NCI-H2196 treated with DMSO at 0.1 percent for 48 hours (cell line): ENCODE measurements at regions not wholly inside any gene's neighbourhood (a gene's known extent, or its start where the extent isn't known, plus 50 kb on each side); places are given as distances from the start of the nearest gene placed in this dataset.
"Not testable (repeated sequence)": the region's sequence is repeated elsewhere in the genome, so short reads cannot be mapped to it uniquely, and the experiment has no call there.

Experiments
- DNase-seq: peaks from one replicate; lab custom pipeline; 2025; ENCODE audit not compliant: unreplicated experiment; lab: John Stamatoyannopoulos, UW

DNA sequence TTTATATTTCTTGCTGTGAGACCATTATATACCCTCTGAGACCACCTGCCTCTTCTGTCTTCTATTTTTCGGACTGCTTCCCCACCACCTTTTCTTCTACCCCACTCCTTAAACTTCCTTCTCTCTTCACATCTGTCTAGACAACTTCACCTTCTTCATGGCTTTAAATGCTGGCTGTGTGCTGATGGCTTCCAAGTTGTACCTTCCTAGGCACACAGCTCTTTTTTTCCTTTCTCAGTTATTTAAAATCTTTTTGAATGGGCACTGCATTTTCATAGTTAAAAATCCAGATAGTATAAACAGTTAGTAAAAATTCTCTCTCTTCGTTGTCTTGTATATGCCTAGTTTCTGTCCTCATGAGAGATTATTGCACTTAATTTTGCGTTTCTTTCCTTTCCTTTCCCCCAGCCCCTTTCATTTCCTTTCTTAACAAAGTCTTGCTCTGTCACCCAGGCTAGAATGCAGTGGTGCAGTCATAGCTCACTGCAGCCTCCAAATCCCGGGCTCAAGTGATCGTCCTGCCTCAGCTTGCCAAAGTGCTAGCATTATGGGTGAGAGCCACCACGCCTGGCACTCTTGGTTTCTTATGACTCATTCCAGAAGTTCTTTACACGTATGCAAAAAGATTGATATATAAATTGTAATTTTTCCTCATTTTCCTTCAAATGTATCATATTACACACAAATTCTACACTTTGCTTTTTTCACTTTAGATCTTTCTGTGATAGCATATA is 114.3 kb downstream of the NPIPB5 start:
- DNase-seq, result no peak

- no peak for DNase-seq
These were observed 115.3 kb downstream of the NPIPB5 start for GRCh38 chr16:22625967-22626366.

- DNase-seq, result no peak
These were observed 116.4 kb downstream of the NPIPB5 start for GRCh38 chr16:22627043-22627442.

GRCh38 chr16:22628994-22629393 is 118.3 kb downstream of the NPIPB5 start:
- no peak for DNase-seq

GRCh38 chr16:22630242-22630641 is 119.6 kb downstream of the NPIPB5 start:
- no peak for DNase-seq

- DNase-seq, result no peak
These were observed 120.6 kb downstream of the NPIPB5 start for GRCh38 chr16:22631264-22631663.

GRCh38 chr16:22632606-22633005 is 121.9 kb downstream of the NPIPB5 start:
- DNase-seq, result no peak

- DNase-seq, result no peak
These were observed 122.6 kb downstream of the NPIPB5 start for GRCh38 chr16:22633280-22633679.

GRCh38 chr16:22633799-22634198 is 123.1 kb downstream of the NPIPB5 start:
- no peak for DNase-seq

GRCh38 chr16:22634954-22635353 is 124.3 kb downstream of the NPIPB5 start:
- no peak for DNase-seq

DNA sequence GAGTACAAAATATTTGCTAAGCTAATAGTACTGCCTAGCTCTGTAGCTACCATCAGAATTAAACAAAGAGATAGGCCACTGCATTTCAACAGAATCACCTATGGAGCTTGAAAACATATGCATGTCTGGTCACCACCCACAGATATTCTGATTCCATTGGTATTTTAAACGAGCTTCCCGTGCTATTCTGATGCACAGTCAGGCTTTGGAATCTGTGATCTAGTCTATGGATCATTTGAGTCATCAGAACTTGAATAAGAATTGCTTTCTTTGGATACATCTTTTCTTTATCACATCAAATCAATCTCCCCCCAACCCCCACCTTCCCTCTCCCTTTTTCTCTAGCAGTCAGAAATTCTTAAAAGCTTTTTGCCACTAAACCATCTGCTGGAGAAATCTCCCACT is 124.7 kb downstream of the NPIPB5 start:
- DNase-seq, result no peak

DNA sequence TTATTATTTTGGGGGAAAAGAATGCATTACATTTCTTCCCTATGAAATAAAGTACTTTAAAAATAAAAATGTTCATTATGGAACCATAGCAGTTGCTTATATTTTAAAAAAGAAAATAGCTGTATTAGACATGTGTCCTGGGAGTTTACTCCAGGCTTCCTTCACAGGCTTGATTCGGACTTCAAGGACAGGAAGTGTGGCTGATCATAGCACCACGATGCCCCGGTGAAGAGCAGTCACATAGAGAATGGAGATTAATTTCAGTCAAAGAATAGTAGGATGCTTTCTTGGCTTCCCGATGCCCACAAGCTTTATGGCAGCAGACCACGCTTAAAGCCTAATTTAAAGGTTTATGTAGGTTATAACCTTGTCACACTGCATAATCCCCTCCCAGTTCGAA is 125.1 kb downstream of the NPIPB5 start:
- no peak for DNase-seq

- DNase-seq, result no peak
These were observed 127.9 kb downstream of the NPIPB5 start for GRCh38 chr16:22638393-22639206.

DNA sequence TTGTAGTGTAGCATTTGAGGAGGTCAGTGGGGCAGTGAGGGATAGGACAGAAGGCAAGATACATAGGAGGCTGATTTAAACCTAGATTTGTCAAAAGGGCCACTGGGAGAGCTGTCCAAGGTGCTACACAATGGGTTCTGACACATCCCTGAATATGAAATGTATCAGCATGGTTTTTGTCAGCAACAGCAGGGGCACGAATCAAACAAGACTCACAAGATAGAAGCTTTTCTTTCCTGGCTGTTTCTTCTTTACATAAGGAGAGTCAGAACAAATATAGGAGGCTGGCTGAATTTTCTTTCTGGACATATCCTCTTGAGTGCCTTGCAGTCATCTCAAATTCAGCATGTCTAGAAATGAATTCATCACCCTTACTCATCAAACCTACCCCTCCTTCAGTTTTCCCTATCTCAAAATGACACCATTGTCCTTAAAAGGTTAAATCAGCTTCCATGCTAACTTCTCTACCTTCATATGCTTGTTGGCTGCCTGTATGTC is 130.5 kb downstream of the NPIPB5 start:
- DNase-seq, result no peak

GRCh38 chr16:22642416-22643088 is 131.9 kb downstream of the NPIPB5 start:
- DNase-seq, result no peak

GRCh38 chr16:22643203-22643602 is 132.5 kb downstream of the NPIPB5 start:
- not testable (repeated sequence) for DNase-seq

GRCh38 chr16:22643886-22644285 is 133.2 kb downstream of the NPIPB5 start:
- DNase-seq, result no peak

- DNase-seq, result no peak
These were observed 135.2 kb downstream of the NPIPB5 start for GRCh38 chr16:22645868-22646267.

- no peak for DNase-seq
These were observed 136.4 kb downstream of the NPIPB5 start for GRCh38 chr16:22646948-22647556.

DNA sequence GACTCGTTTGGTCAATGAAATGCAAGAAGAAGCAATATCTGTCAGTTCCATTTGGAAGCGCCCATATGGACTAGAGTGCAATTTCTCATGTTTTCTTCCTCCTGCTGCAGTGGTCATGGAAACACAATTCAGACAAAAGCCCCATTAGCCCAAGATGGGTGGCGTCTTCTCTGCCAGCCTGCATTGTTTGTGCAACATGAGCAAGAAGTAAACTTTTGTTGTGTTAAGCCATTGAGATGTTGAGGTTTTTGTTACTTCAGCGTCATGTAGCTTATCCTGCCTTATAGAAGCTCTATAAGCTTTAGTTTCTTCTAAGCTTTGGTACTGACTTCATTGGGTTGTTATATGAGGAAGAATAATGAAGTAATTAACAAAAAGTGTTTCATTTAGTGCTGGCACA is 137.4 kb downstream of the NPIPB5 start:
- DNase-seq, result no peak

GRCh38 chr16:22648941-22649340 is 138.2 kb downstream of the NPIPB5 start:
- DNase-seq, result no peak
